SU-DHL-6 (cell line): ENCODE measurements at regions not wholly inside any gene's neighbourhood (a gene's known extent, or its start where the extent isn't known, plus 50 kb on each side); places are given as distances from the start of the nearest gene placed in this dataset.

Experiments used
- CTCF ChIP-seq: fragments of 200-600 bp; sonication (generic); IDR thresholded peaks from one replicate; pipeline ENCODE4 v1.5.1; 2017; ENCODE audit warnings: antibody characterized with exemption, mild to moderate bottlenecking, low read length, moderate library complexity; ENCODE audit not compliant: insufficient read depth, poor library complexity, severe bottlenecking
- EZH2phosphoT487 ChIP-seq: fragments of 200-600 bp; sonication (generic), shearing (Covaris generic); conservative IDR thresholded peaks from 2 replicates; pipeline ENCODE4 v1.6.1; 2018; ENCODE audit warnings: mild to moderate bottlenecking, antibody characterized with exemption, low read length, moderate library complexity, mixed read lengths

GRCh38 chr1:30507016-30507312 is 216.4 kb downstream of the MATN1 start:
- TF ChIP-seq CTCF = no peak
- TF ChIP-seq EZH2phosphoT487 = no peak
